PC-9 (cell line): ENCODE measurements at regions not wholly inside any gene's neighbourhood (a gene's known extent, or its start where the extent isn't known, plus 50 kb on each side); places are given as distances from the start of the nearest gene placed in this dataset.

ENCODE experiments used
- BruUV-seq: library from RNA; stranded (reverse); fragments of 400-500 nt; replicated peaks from 2 replicates; lab custom pipeline; 2021; lab: Mats Ljungman, UMichigan
- CTCF ChIA-PET: fragments of 300-600 bp; sonication (Branson Sonifier 250); formaldehyde crosslinking; loops from one replicate; lab custom pipeline; 2022; ENCODE audit warnings: antibody characterized with exemption; lab: Charles Lee
- POLR2A ChIA-PET: fragments of 300-600 bp; sonication (Branson Sonifier 250); formaldehyde crosslinking; loops from one replicate; lab custom pipeline; 2022; ENCODE audit warnings: antibody characterized with exemption; ENCODE audit not compliant: unreplicated experiment; lab: Charles Lee
- DNase-seq, 2 experiments: peaks; one replicate each; pipeline versions ENCODE4 v3.0.0 to v3.0.0-alpha.2; 2015 to 2022; ENCODE audit warnings: mixed read lengths in 1 of 2
- H2AFZ ChIP-seq: fragments of 200-600 bp; sonication (generic); 2 replicates; pipeline ENCODE4 v1.8.1; 2017; ENCODE audit warnings: antibody characterized with exemption
- H3F3A ChIP-seq: fragments of 200-600 bp; sonication (generic); 2 replicates; pipeline ENCODE4 v1.8.1; 2017; ENCODE audit warnings: antibody characterized with exemption, mild to moderate bottlenecking, low read depth; ENCODE audit not compliant: insufficient read depth
- H3K27ac ChIP-seq: fragments of 200-600 bp; sonication (generic); 2 replicates; pipeline ENCODE4 v1.6.1; 2016; ENCODE audit warnings: mixed run types
- H3K27me3 ChIP-seq: fragments of 200-600 bp; sonication (generic); 2 replicates; pipeline ENCODE4 v1.6.1; 2016; ENCODE audit warnings: low read depth, mixed run types; ENCODE audit not compliant: insufficient read depth
- H3K36me3 ChIP-seq: fragments of 200-600 bp; sonication (generic); 2 replicates; pipeline ENCODE4 v1.6.1; 2016; ENCODE audit warnings: low read depth, mixed run types
- H3K4me1 ChIP-seq: fragments of 200-600 bp; sonication (generic); replicated peaks from 2 replicates; pipeline ENCODE4 v1.6.1; 2016; ENCODE audit warnings: mixed run types; ENCODE audit not compliant: insufficient read depth
- H3K4me2 ChIP-seq: fragments of 200-600 bp; sonication (generic); 2 replicates; pipeline ENCODE4 v1.6.1; 2017; ENCODE audit warnings: mixed run types
- H3K4me3 ChIP-seq: fragments of 200-600 bp; sonication (generic); 2 replicates; pipeline ENCODE4 v1.6.1; 2016; ENCODE audit warnings: mixed run types
- H3K79me2 ChIP-seq: fragments of 200-600 bp; sonication (generic); 2 replicates; pipeline ENCODE4 v1.6.1; 2017; ENCODE audit warnings: low read depth, mixed run types
- H3K9me2 ChIP-seq: fragments of 200-600 bp; sonication (generic); 2 replicates; pipeline ENCODE4 v1.8.1; 2017; ENCODE audit warnings: mild to moderate bottlenecking; ENCODE audit not compliant: insufficient read depth
- H3K9me3 ChIP-seq: fragments of 200-600 bp; sonication (generic); 2 replicates; pipeline ENCODE4 v1.8.1; 2016; ENCODE audit warnings: low read depth; ENCODE audit not compliant: insufficient read depth
- H4K20me1 ChIP-seq: fragments of 200-600 bp; sonication (generic); 2 replicates; pipeline ENCODE4 v1.8.1; 2017; ENCODE audit not compliant: insufficient read depth
- CTCF ChIP-seq: fragments of 200-600 bp; sonication (generic); conservative IDR thresholded peaks from 2 replicates; pipeline ENCODE4 v1.6.1; 2017; ENCODE audit warnings: mixed run types, antibody characterized with exemption, mild to moderate bottlenecking, moderate library complexity
- EZH2 ChIP-seq: fragments of 200-600 bp; sonication (generic); IDR thresholded peaks from 2 replicates; pipeline ENCODE4 v1.8.0; 2017; ENCODE audit warnings: antibody characterized with exemption, low read depth
- intact Hi-C: fragments of 100-400 bp; cut with micrococcal nuclease; formaldehyde crosslinking; loops from one replicate; pipeline ENCODE4 v1.10.0; 2022; ENCODE audit not compliant: unreplicated experiment

GRCh38 chr2:16223841-16224177 lies 283.5 kb downstream of the MYCN start:
- Histone ChIP-seq H4K20me1 (no peaks in the 10 kb centered on the region; the same call in 1 of the 2 replicates), H3K36me3 (no peaks in the 10 kb centered on the region), H3K4me2 (no peak overlapping the region), H3K4me1 (no peaks in the 10 kb centered on the region), H3F3A (no peaks in the 10 kb centered on the region), H3K9me2 (no peaks in the 10 kb centered on the region), H3K4me3 (no peak overlapping the region), H3K27me3 (peaks cover 71% of the 10 kb centered on the region), H3K79me2 (no peaks in the 10 kb centered on the region), H3K27ac (no peak overlapping the region), H3K9me3 (no peaks in the 10 kb centered on the region), H2AFZ (no peak overlapping the region)
- no peak for TF ChIP-seq EZH2
- BruUV-seq = no TSS peak
- no peak for DNase-seq
- intact Hi-C loops = no loop called here
- POLR2A ChIA-PET = no interaction called here
- CTCF ChIA-PET = no interaction called here

- BruUV-seq = no TSS peak
- Histone ChIP-seq H3K4me1 (no peaks in the 10 kb centered on the region), H3K4me3 (no peak overlapping the region), H3K9me3 (no peaks in the 10 kb centered on the region), H3K79me2 (no peaks in the 10 kb centered on the region), H3K36me3 (no peaks in the 10 kb centered on the region), H3K4me2 (no peak overlapping the region), H3K27me3 (peaks cover 75% of the 10 kb centered on the region), H4K20me1 (no peaks in the 10 kb centered on the region; the same call in 1 of the 2 replicates), H2AFZ (no peak overlapping the region), H3F3A (no peaks in the 10 kb centered on the region), H3K9me2 (no peaks in the 10 kb centered on the region), H3K27ac (no peak overlapping the region)
- CTCF ChIA-PET = no interaction called here
- POLR2A ChIA-PET = no interaction called here
- TF ChIP-seq EZH2 (no peak), CTCF (no peak)
- intact Hi-C loops = no loop called here
- DNase-seq = no peak
Observed at GRCh38 chr2:16223161-16223840, 283.0 kb downstream of the MYCN start.

GRCh38 chr2:16222326-16222725 lies 282.0 kb downstream of the MYCN start:
- Histone ChIP-seq H3K36me3 (no peaks in the 10 kb centered on the region), H3F3A (no peaks in the 10 kb centered on the region), H3K27ac (no peak overlapping the region), H3K4me1 (no peaks in the 10 kb centered on the region), H3K4me2 (no peak overlapping the region), H2AFZ (no peak overlapping the region), H3K9me2 (no peaks in the 10 kb centered on the region), H3K79me2 (no peaks in the 10 kb centered on the region), H3K4me3 (no peak overlapping the region), H3K9me3 (no peaks in the 10 kb centered on the region), H3K27me3 (peaks cover 83% of the 10 kb centered on the region), H4K20me1 (no peaks in the 10 kb centered on the region; the same call in 1 of the 2 replicates)
- BruUV-seq = no TSS peak
- TF ChIP-seq EZH2 (no peak), CTCF (no peak)
- no peak for DNase-seq
- ChIA-PET POLR2A (no interaction called here), CTCF (no interaction called here)
- intact Hi-C loops = no loop called here
